AG04449 (cell line): ENCODE measurements at regions not wholly inside any gene's neighbourhood (a gene's known extent, or its start where the extent isn't known, plus 50 kb on each side); places are given as distances from the start of the nearest gene placed in this dataset.

Experiments used
- CTCF ChIA-PET: fragments of 350-600 bp; formaldehyde crosslinking; extraction: SDS; loops from one replicate; lab custom pipeline; 2021; ENCODE audit warnings: antibody characterized with exemption; lab: Yijun Ruan, JAX
- POLR2A ChIA-PET: fragments of 400-600, 350-600 bp; formaldehyde crosslinking; extraction: SDS; loops from one replicate; lab custom pipeline; 2020; ENCODE audit warnings: antibody characterized with exemption, inconsistent platforms; lab: Yijun Ruan, JAX
- DNase-seq: peaks from one replicate; pipeline ENCODE4 v3.0.0-alpha.2; 2010; ENCODE audit warnings: low read depth, low spot score
- H3K4me3 ChIP-seq: 2 replicates; pipeline ENCODE4 v1.5.1; 2011; ENCODE audit warnings: low read depth, mild to moderate bottlenecking, control low read depth, low read length
- CTCF ChIP-seq: IDR thresholded peaks from one replicate; pipeline ENCODE4 v1.5.1; 2011; ENCODE audit warnings: mild to moderate bottlenecking, moderate library complexity, low read length, control low read depth, inconsistent platforms; ENCODE audit not compliant: insufficient read depth; ENCODE audit errors: missing control alignments

- no peak for TF ChIP-seq CTCF
- peak; percentile 12 for DNase-seq
- ChIA-PET CTCF (interaction anchor here (0.6 to 2.0 kb wide), 3 partner anchors 152 to 158 kb away, joined by 3 to 5 read pairs (median 3); no protein-coding TSS in a partner anchor), POLR2A (no interaction called here)
- no peak overlapping the region for H3K4me3 ChIP-seq
These were observed 114.0 kb downstream of the NSG2 start for GRCh38 chr5:174159327-174160114.

GRCh38 chr5:174165406-174165805, 119.9 kb downstream of the NSG2 start:
- CTCF ChIA-PET, result interaction anchor here (1.3 kb wide), 1 partner anchor 152 kb away, joined by 4 read pairs; no protein-coding TSS in a partner anchor
- POLR2A ChIA-PET, result no interaction called here
- no peak for TF ChIP-seq CTCF
- H3K4me3 ChIP-seq, result no peak overlapping the region
- no peak for DNase-seq

- CTCF ChIA-PET, result interaction anchor here (1.3 kb wide), 1 partner anchor 151 kb away, joined by 4 read pairs; no protein-coding TSS in a partner anchor
- H3K4me3 ChIP-seq, result no peak overlapping the region
- POLR2A ChIA-PET, result no interaction called here
- no peak for TF ChIP-seq CTCF
- DNase-seq, result no peak
These were observed 120.9 kb downstream of the NSG2 start for GRCh38 chr5:174166231-174167079.

- no peak overlapping the region for H3K4me3 ChIP-seq
- ChIA-PET CTCF (no interaction called here), POLR2A (no interaction called here)
- DNase-seq, result no peak
- no peak for TF ChIP-seq CTCF
These were observed 121.8 kb downstream of the NSG2 start for GRCh38 chr5:174167080-174167910.

GRCh38 chr5:174172152-174172551, 126.6 kb downstream of the NSG2 start:
- no peak for DNase-seq
- H3K4me3 ChIP-seq, result no peak overlapping the region
- ChIA-PET POLR2A (no interaction called here), CTCF (no interaction called here)
- no peak for TF ChIP-seq CTCF

GRCh38 chr5:174172566-174172965, 127.1 kb downstream of the NSG2 start:
- TF ChIP-seq CTCF, result no peak
- ChIA-PET POLR2A (no interaction called here), CTCF (no interaction called here)
- DNase-seq, result no peak
- H3K4me3 ChIP-seq, result no peak overlapping the region
